HK-2 (cell line): ENCODE measurements at regions not wholly inside any gene's neighbourhood (a gene's known extent, or its start where the extent isn't known, plus 50 kb on each side); places are given as distances from the start of the nearest gene placed in this dataset.
"Not testable (repeated sequence)": the region's sequence is repeated elsewhere in the genome, so short reads cannot be mapped to it uniquely, and the experiment has no call there.

Source experiments
- DNase-seq: peaks from one replicate; pipeline ENCODE4 v3.0.0-alpha.2; 2018; ENCODE audit not compliant: unreplicated experiment

- no peak for DNase-seq
Measured at GRCh38 chr18:22700920-22701319, 232.2 kb upstream of the RBBP8 start.

- DNase-seq: no peak
Measured at GRCh38 chr18:22701326-22701725, 231.8 kb upstream of the RBBP8 start.

GRCh38 chr18:22701795-22702194, 231.3 kb upstream of the RBBP8 start:
- DNase-seq: no peak

- no peak for DNase-seq
Measured at GRCh38 chr18:22702806-22703205, 230.3 kb upstream of the RBBP8 start.

GRCh38 chr18:22703883-22704585, 229.1 kb upstream of the RBBP8 start:
- DNase-seq: no peak

GRCh38 chr18:22704586-22704918, 228.6 kb upstream of the RBBP8 start:
- no peak for DNase-seq

GRCh38 chr18:22705328-22705727, 227.8 kb upstream of the RBBP8 start:
- DNase-seq: no peak

GRCh38 chr18:22706025-22706424, 227.1 kb upstream of the RBBP8 start:
- not testable (repeated sequence) for DNase-seq

GRCh38 chr18:22709288-22710060, 223.7 kb upstream of the RBBP8 start:
- DNase-seq: no peak

- no peak for DNase-seq
Measured at GRCh38 chr18:22710673-22711191, 222.4 kb upstream of the RBBP8 start.

GRCh38 chr18:22711192-22711685, 221.9 kb upstream of the RBBP8 start:
- DNase-seq: peak; percentile 23

GRCh38 chr18:22713511-22713910, 219.6 kb upstream of the RBBP8 start:
- DNase-seq: no peak

- not testable (repeated sequence) for DNase-seq
Measured at GRCh38 chr18:22717536-22717935, 215.6 kb upstream of the RBBP8 start.

GRCh38 chr18:22723221-22723620, 209.9 kb upstream of the RBBP8 start:
- no peak for DNase-seq

GRCh38 chr18:22723773-22724172, 209.4 kb upstream of the RBBP8 start:
- DNase-seq: no peak

- DNase-seq: no peak
Measured at GRCh38 chr18:22726469-22726868, 206.7 kb upstream of the RBBP8 start.

GRCh38 chr18:22728016-22728415, 205.1 kb upstream of the RBBP8 start:
- DNase-seq: no peak

- no peak for DNase-seq
Measured at GRCh38 chr18:22728481-22729105, 204.5 kb upstream of the RBBP8 start.

GRCh38 chr18:22731398-22731797, 201.7 kb upstream of the RBBP8 start:
- no peak for DNase-seq

- DNase-seq: no peak
Measured at GRCh38 chr18:22734105-22734661, 198.9 kb upstream of the RBBP8 start.

- no peak for DNase-seq
Measured at GRCh38 chr18:22734791-22735627, 198.1 kb upstream of the RBBP8 start.
